Kidney epithelial cell (primary cell): ENCODE measurements at regions not wholly inside any gene's neighbourhood (a gene's known extent, or its start where the extent isn't known, plus 50 kb on each side); places are given as distances from the start of the nearest gene placed in this dataset.

Source experiments
- DNase-seq: peaks from one replicate; pipeline ENCODE4 v3.0.0-alpha.2; 2010; ENCODE audit warnings: low read depth
- H3K27me3 ChIP-seq: 2 replicates; pipeline ENCODE4 v1.6.0; 2011; ENCODE audit warnings: low read length; ENCODE audit not compliant: control insufficient read depth, insufficient read depth
- H3K36me3 ChIP-seq: 2 replicates; pipeline ENCODE4 v1.5.1; 2011; ENCODE audit warnings: low read length; ENCODE audit not compliant: control insufficient read depth, insufficient read depth
- H3K4me3 ChIP-seq: 2 replicates; pipeline ENCODE4 v1.5.1; 2011; ENCODE audit warnings: low read depth, mild to moderate bottlenecking, control low read depth, low read length
- TF ChIP-seq, protein P1 (sequence below): IDR thresholded peaks from 2 replicates; pipeline ENCODE4 v1.5.1; 2011; ENCODE audit warnings: mild to moderate bottlenecking, moderate library complexity, low read length, control low read depth, inconsistent platforms; ENCODE audit not compliant: insufficient read depth, poor library complexity, severe bottlenecking

GRCh38 chr5:66406761-66407336, 189.3 kb upstream of the MAST4 start:
- H3K27me3 ChIP-seq: no peaks in the 10 kb centered on the region
- no peak overlapping the region for H3K4me3 ChIP-seq
- no peak for DNase-seq
- TF ChIP-seq, protein P1, sequence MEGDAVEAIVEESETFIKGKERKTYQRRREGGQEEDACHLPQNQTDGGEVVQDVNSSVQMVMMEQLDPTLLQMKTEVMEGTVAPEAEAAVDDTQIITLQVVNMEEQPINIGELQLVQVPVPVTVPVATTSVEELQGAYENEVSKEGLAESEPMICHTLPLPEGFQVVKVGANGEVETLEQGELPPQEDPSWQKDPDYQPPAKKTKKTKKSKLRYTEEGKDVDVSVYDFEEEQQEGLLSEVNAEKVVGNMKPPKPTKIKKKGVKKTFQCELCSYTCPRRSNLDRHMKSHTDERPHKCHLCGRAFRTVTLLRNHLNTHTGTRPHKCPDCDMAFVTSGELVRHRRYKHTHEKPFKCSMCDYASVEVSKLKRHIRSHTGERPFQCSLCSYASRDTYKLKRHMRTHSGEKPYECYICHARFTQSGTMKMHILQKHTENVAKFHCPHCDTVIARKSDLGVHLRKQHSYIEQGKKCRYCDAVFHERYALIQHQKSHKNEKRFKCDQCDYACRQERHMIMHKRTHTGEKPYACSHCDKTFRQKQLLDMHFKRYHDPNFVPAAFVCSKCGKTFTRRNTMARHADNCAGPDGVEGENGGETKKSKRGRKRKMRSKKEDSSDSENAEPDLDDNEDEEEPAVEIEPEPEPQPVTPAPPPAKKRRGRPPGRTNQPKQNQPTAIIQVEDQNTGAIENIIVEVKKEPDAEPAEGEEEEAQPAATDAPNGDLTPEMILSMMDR: no peak
- H3K36me3 ChIP-seq: no peaks in the 10 kb centered on the region

DNA sequence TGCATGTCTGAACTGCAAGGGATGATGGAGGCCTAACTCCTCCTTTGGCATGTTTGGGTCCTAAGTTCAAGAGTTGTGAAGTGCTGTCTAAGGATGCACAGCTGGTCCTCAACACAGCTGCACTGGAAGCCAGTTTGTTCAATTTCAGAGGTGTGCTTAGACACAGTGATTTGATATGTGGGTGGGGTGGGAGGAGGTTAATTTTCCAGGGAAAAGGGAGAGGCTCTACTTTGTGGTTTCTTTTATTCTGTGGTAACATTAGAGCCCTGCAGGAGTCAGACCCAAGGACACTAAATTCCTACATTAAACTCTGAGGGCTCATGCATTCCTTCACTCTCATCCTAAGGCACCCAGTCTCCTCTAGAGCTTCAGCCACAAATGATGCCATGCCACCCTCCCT, 188.4 kb upstream of the MAST4 start:
- H3K4me3 ChIP-seq: no peak overlapping the region
- DNase-seq: no peak
- H3K27me3 ChIP-seq: no peaks in the 10 kb centered on the region
- H3K36me3 ChIP-seq: no peaks in the 10 kb centered on the region
- TF ChIP-seq, protein P1: no peak

GRCh38 chr5:66408576-66408975, 187.6 kb upstream of the MAST4 start:
- Histone ChIP-seq H3K27me3 (no peaks in the 10 kb centered on the region), H3K36me3 (no peaks in the 10 kb centered on the region), H3K4me3 (no peak overlapping the region)
- TF ChIP-seq, protein P1: no peak
- DNase-seq: no peak

GRCh38 chr5:66410122-66410521, 186.1 kb upstream of the MAST4 start:
- no peak for DNase-seq
- Histone ChIP-seq H3K36me3 (no peaks in the 10 kb centered on the region), H3K4me3 (no peak overlapping the region), H3K27me3 (no peaks in the 10 kb centered on the region)
- TF ChIP-seq, protein P1: no peak

DNA sequence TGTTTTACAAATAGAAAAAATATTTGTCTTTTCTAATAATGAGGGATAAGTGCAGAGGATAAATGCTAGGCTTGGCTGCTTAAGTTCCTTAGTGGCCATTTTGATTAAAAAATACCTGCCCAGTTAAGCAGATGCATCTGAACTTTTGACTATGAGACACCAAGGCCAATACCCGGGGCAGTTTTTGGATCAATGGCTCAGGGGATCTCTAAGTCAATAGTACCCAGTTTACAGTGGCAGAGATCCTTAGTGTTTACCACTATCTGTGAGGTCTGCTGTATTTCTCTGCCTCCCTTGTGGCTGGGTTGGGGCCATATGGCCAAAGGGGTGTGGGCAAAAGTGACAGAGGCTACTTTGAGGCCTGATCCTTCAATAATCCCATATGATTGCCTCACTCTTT, 184.5 kb upstream of the MAST4 start:
- H3K36me3 ChIP-seq: no peaks in the 10 kb centered on the region
- DNase-seq: no peak
- TF ChIP-seq, protein P1: no peak
- no peak overlapping the region for H3K4me3 ChIP-seq
- H3K27me3 ChIP-seq: no peaks in the 10 kb centered on the region

- Histone ChIP-seq H3K36me3 (no peaks in the 10 kb centered on the region), H3K4me3 (no peak overlapping the region), H3K27me3 (no peaks in the 10 kb centered on the region)
- TF ChIP-seq, protein P1: no peak
- no peak for DNase-seq
Observed at GRCh38 chr5:66413931-66414330, 182.3 kb upstream of the MAST4 start.
